Jurkat, Clone E6-1 (cell line): ENCODE measurements at regions not wholly inside any gene's neighbourhood (a gene's known extent, or its start where the extent isn't known, plus 50 kb on each side); places are given as distances from the start of the nearest gene placed in this dataset.

Experiments used
- DNase-seq: peaks from one replicate; pipeline ENCODE4 v3.0.0-alpha.2; 2011; ENCODE audit warnings: low read depth, low spot score
- H3K4me3 ChIP-seq: 2 replicates; pipeline ENCODE4 v1.5.1; 2011; ENCODE audit warnings: mild to moderate bottlenecking, low read length, control low read depth, moderate library complexity

DNA sequence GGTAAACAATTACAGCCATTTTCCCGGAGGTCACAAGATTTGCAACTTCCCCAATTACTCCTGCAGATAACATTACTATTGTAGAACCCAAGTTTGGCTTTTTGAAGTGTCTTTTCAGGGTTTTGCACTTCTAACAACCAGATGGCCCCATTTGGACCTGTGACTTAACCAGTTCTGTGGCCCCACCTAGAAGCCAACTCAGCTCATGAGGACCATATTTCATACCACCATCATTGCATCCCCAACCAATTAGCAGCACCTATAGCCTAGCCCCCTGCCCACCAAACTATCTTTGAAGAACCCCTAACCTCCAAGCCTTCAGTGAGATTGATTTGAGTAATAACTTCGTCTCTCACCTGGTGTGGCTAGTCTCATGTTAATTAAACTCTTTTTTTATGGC is 51.3 kb upstream of the WDR11 start:
- no peak overlapping the region for H3K4me3 ChIP-seq
- no peak for DNase-seq

DNA sequence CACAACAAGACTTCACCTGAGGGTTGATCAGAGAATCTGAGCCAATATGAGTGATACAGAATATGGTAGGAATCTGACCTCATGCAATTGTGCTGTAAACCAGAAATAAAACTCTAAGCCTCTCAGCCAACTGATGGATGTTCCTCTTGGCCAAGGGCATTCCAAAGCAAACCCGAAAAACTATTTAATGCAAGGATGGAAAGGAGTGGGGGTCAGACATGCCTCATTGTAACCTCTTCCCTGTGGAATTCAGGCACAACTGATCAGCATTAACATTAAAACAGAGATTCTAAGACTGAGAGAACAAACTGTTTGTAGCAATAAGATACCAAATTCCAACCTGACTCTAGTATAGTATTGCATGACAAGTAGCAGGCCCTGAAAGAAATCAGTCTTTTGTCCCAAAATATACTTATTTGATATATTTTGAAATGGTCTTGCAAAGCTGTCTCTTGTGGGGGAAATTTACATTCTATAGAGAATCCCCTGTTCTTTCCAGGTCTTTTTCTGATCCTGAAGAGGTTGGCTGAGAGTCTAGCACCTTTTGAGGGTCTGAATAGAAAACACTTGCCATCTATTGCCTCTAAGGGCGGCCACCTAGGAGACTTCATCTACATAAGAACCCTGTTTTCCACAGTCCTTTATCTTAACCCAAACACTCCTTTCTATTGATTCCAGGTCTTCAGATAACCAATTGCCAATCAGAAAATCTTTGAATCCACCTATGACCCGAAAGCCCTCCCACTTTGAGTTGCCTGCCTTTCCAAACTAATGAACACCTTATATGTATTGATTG is 50.4 kb upstream of the WDR11 start:
- DNase-seq: no peak
- no peak overlapping the region for H3K4me3 ChIP-seq
